Adipocyte (in vitro differentiated cells): ENCODE measurements at regions not wholly inside any gene's neighbourhood (a gene's known extent, or its start where the extent isn't known, plus 50 kb on each side); places are given as distances from the start of the nearest gene placed in this dataset.

ENCODE experiments used
- DNase-seq: peaks from one replicate; pipeline ENCODE4 v3.0.0-alpha.2; 2015; ENCODE audit warnings: low read depth
- H3K27me3 ChIP-seq: replicated peaks from 2 replicates; pipeline ENCODE4 v1.7.0; 2013; ENCODE audit warnings: mild to moderate bottlenecking, low read length, moderate library complexity; ENCODE audit not compliant: control insufficient read depth, insufficient read depth
- H3K36me3 ChIP-seq: 2 replicates; pipeline ENCODE4 v1.7.0; 2013; ENCODE audit warnings: low read length, mild to moderate bottlenecking, moderate library complexity; ENCODE audit not compliant: control insufficient read depth, insufficient read depth, severe bottlenecking
- H3K4me1 ChIP-seq: 2 replicates; pipeline ENCODE4 v1.7.0; 2013; ENCODE audit warnings: mild to moderate bottlenecking, low read length, moderate library complexity; ENCODE audit not compliant: control insufficient read depth, insufficient read depth
- H3K4me3 ChIP-seq: 2 replicates; pipeline ENCODE4 v1.7.0; 2013; ENCODE audit warnings: mild to moderate bottlenecking, low read length, moderate library complexity
- H3K9ac ChIP-seq: 2 replicates; pipeline ENCODE4 v1.7.0; 2013; ENCODE audit warnings: mild to moderate bottlenecking, low read length, moderate library complexity
- H3K9me3 ChIP-seq: 2 replicates; pipeline ENCODE4 v1.7.0; 2013; ENCODE audit warnings: mild to moderate bottlenecking, low read length, moderate library complexity; ENCODE audit not compliant: control insufficient read depth

GRCh38 chr3:102608875-102609274 lies 174.1 kb downstream of the ZPLD1 start:
- H3K27me3 ChIP-seq, result peaks cover 4% of the 10 kb centered on the region
- H3K4me3 ChIP-seq, result no peak overlapping the region
- H3K4me1 ChIP-seq, result no peaks in the 10 kb centered on the region
- no peak overlapping the region for H3K9ac ChIP-seq
- H3K36me3 ChIP-seq, result no peaks in the 10 kb centered on the region
- DNase-seq, result no peak
- no peaks in the 10 kb centered on the region for H3K9me3 ChIP-seq

GRCh38 chr3:102614021-102614569 lies 179.3 kb downstream of the ZPLD1 start:
- no peak for DNase-seq
- Histone ChIP-seq H3K36me3 (no peaks in the 10 kb centered on the region), H3K27me3 (no peaks in the 10 kb centered on the region), H3K9me3 (no peaks in the 10 kb centered on the region), H3K9ac (no peak overlapping the region), H3K4me3 (no peak overlapping the region), H3K4me1 (no peaks in the 10 kb centered on the region)

DNA sequence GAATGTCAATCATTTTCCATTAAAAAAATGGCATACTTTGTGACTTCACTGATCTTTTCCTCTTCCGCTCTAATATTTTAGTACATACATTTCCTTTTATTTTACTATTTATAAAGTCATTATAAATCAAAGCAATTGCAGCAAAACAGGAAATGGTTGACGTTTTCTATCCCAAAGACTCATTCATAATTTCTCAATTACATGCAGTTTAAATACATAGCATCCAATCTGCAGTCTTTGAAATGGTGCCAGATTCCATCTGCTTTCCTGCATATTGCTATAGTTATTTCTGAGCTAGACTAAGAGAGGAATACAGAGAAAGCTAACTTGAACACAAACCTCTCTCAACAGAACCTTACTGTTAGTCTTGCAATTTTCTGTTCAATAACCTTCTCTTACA lies 179.8 kb downstream of the ZPLD1 start:
- Histone ChIP-seq H3K4me3 (no peak overlapping the region), H3K4me1 (no peaks in the 10 kb centered on the region), H3K27me3 (no peaks in the 10 kb centered on the region), H3K9ac (no peak overlapping the region), H3K36me3 (no peaks in the 10 kb centered on the region), H3K9me3 (no peaks in the 10 kb centered on the region)
- DNase-seq, result no peak

DNA sequence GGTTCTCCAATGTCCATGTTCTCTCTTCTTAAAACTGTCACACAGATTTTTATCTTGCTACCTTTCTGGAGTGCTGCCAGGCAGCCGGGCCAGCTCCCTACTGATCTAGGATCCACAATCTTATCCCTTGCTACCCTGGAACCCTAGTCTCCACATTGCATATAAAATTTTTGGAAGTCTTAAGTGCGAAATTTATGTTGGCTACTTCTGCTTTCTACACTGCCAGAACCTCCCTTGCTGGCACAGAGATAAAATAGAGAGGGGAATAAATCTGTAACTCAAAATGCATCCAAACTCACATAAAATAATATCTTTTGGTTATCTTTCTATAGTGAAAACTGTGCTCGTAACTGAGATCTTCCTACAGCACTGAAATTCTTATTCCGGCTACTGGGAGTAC lies 182.6 kb downstream of the ZPLD1 start:
- H3K36me3 ChIP-seq, result no peaks in the 10 kb centered on the region
- H3K9ac ChIP-seq, result no peak overlapping the region
- no peak for DNase-seq
- H3K27me3 ChIP-seq, result no peaks in the 10 kb centered on the region
- H3K4me3 ChIP-seq, result no peak overlapping the region
- no peaks in the 10 kb centered on the region for H3K4me1 ChIP-seq
- no peaks in the 10 kb centered on the region for H3K9me3 ChIP-seq

DNA sequence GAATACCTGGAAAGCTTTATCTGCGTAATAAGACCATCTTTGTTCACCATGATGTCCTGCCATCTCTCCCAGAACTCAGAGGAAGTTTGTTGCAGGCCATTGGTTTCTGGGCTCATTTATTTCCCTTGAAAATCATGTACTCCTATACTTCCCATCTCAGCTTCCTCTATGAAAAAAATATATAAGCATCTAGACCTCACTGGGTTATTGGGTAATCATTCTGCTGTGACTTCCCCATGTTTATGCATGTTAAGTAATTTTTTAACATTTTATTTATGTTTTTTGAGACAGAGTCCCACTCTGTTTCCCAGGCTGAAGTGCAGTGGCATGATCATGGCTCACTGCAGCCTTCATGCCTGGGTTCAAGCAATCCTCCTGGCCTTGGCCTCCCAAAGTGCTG lies 184.5 kb downstream of the ZPLD1 start:
- H3K9ac ChIP-seq, result no peak overlapping the region
- no peaks in the 10 kb centered on the region for H3K9me3 ChIP-seq
- no peak overlapping the region for H3K4me3 ChIP-seq
- H3K36me3 ChIP-seq, result no peaks in the 10 kb centered on the region
- H3K27me3 ChIP-seq, result no peaks in the 10 kb centered on the region
- H3K4me1 ChIP-seq, result no peaks in the 10 kb centered on the region
- no peak for DNase-seq

DNA sequence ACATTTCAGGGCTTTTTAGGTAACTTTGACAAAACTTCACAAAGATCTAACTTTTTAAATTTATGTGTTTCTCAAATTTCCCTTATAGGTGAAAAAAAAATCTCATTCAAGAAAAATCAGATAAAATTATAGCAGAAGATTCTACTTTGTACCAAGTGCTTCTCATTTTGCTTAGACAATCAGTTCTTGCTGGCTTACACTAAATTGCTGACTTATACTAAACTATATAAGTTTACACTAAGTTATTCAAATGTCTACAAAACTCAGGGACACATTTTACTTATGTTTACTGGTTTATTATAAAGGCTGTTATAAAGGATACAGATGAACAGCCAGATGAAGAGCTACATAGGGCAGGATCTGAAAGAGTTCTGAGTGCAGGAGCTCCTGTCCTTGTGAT lies 195.1 kb downstream of the ZPLD1 start:
- H3K9me3 ChIP-seq, result no peaks in the 10 kb centered on the region
- H3K4me1 ChIP-seq, result no peaks in the 10 kb centered on the region
- DNase-seq, result no peak
- H3K36me3 ChIP-seq, result no peaks in the 10 kb centered on the region
- no peak overlapping the region for H3K4me3 ChIP-seq
- no peaks in the 10 kb centered on the region for H3K27me3 ChIP-seq
- H3K9ac ChIP-seq, result no peak overlapping the region

- H3K9ac ChIP-seq, result no peak overlapping the region
- H3K27me3 ChIP-seq, result no peaks in the 10 kb centered on the region
- no peak overlapping the region for H3K4me3 ChIP-seq
- H3K36me3 ChIP-seq, result no peaks in the 10 kb centered on the region
- H3K4me1 ChIP-seq, result no peaks in the 10 kb centered on the region
- no peaks in the 10 kb centered on the region for H3K9me3 ChIP-seq
- DNase-seq, result no peak
Observed at GRCh38 chr3:102630531-102630930, 195.7 kb downstream of the ZPLD1 start.

DNA sequence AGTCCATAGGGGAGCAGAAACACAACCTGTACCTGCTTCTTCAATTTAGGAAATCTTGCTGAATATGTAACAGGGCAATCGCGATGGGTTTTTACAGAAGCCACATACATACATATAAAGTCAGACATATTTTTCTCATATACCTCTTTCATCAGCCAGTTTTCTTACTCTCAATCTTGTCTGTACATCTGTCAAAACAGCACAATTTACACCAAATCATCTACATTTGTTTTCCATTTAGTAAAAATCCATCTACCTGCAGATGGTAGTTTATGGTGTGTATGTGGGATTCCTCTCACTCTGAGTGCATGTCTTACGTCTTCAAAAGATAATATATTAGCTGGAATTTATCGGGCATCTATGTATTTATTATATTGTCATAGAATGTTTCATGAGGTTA lies 208.7 kb downstream of the ZPLD1 start:
- Histone ChIP-seq H3K9ac (no peak overlapping the region), H3K27me3 (no peaks in the 10 kb centered on the region), H3K4me1 (no peaks in the 10 kb centered on the region), H3K4me3 (no peak overlapping the region), H3K36me3 (no peaks in the 10 kb centered on the region), H3K9me3 (no peaks in the 10 kb centered on the region)
- no peak for DNase-seq

- Histone ChIP-seq H3K9me3 (no peaks in the 10 kb centered on the region), H3K9ac (no peak overlapping the region), H3K4me3 (no peak overlapping the region), H3K4me1 (no peaks in the 10 kb centered on the region), H3K36me3 (no peaks in the 10 kb centered on the region), H3K27me3 (no peaks in the 10 kb centered on the region)
- DNase-seq, result no peak
Observed at GRCh38 chr3:102646557-102646956, 211.7 kb downstream of the ZPLD1 start.

- Histone ChIP-seq H3K4me3 (no peak overlapping the region), H3K9me3 (no peaks in the 10 kb centered on the region), H3K27me3 (peaks cover 9% of the 10 kb centered on the region), H3K4me1 (no peaks in the 10 kb centered on the region), H3K9ac (no peak overlapping the region), H3K36me3 (no peaks in the 10 kb centered on the region)
- DNase-seq, result no peak
Observed at GRCh38 chr3:102660653-102661052, 225.8 kb downstream of the ZPLD1 start.

DNA sequence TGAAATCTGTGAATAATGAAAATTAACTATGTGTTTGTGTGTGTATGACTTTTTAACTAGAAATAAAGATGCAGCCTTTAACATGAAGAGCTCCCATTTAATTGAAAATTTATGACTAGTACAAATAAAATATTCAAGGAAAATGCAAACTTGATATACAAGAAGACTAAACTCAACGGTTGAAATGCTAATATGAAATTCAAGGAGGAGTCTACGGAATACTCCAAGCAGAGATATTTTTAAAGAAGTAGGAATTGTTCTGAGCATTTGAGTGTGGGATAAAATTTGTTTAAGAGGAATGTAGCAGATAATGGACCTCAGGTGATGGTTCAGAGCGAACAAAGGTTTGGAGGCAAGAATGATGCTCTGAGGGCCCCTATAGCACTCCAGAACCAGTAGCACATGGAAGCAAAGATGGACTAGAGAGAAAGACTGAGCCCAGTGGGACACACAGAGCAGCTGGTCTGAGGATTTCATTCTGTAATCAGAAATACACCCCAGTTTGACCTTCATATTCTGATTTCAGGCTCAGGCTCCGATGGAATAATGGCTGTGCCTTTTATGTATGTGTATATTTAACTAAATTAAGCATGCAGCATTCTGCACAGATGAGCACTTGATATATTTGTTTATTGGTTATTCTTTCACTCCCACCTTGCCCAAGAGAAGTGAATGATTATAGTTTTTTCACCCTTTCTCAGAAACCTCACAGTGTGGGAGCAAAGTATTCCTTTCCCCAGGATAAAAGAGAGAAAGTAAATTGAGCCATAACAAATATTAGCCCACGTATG lies 227.1 kb downstream of the ZPLD1 start:
- DNase-seq, result no peak
- H3K4me1 ChIP-seq, result no peaks in the 10 kb centered on the region
- H3K27me3 ChIP-seq, result peaks cover 14% of the 10 kb centered on the region
- H3K9me3 ChIP-seq, result no peaks in the 10 kb centered on the region
- H3K4me3 ChIP-seq, result no peak overlapping the region
- no peak overlapping the region for H3K9ac ChIP-seq
- H3K36me3 ChIP-seq, result no peaks in the 10 kb centered on the region

- no peaks in the 10 kb centered on the region for H3K9me3 ChIP-seq
- no peaks in the 10 kb centered on the region for H3K36me3 ChIP-seq
- H3K9ac ChIP-seq, result no peak overlapping the region
- no peaks in the 10 kb centered on the region for H3K4me1 ChIP-seq
- no peak for DNase-seq
- peaks cover 14% of the 10 kb centered on the region for H3K27me3 ChIP-seq
- no peak overlapping the region for H3K4me3 ChIP-seq
Observed at GRCh38 chr3:102662498-102662772, 227.6 kb downstream of the ZPLD1 start.
